NCI-H1092 treated with DMSO at 0.1 percent for 48 hours (cell line): ENCODE measurements at regions not wholly inside any gene's neighbourhood (a gene's known extent, or its start where the extent isn't known, plus 50 kb on each side); places are given as distances from the start of the nearest gene placed in this dataset.
A peak's percentile ranks its signal among the peaks of the same experiment; 100 is the strongest.

Experiments used
- DNase-seq: peaks from one replicate; lab custom pipeline; 2025; lab: John Stamatoyannopoulos, UW

DNA sequence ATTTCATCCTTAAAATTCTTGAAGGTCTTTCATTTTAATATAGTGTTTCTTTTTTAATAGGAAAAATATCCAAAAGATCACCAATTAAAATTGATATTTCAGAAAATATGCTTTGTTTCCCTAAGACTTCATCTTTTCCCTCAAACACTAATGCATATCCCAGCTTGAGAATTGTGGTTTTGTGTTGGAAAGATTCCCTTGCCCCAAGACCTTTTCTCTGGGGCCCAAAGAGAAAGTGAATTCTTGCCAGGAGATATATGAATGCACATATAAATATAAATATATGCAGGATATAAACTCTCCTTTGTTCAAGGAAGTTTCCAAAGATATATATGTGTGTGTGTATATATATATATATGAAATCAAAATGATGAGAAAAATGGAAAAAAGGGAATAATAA, 241.2 kb downstream of the FAM76B start:
- DNase-seq, result no peak

DNA sequence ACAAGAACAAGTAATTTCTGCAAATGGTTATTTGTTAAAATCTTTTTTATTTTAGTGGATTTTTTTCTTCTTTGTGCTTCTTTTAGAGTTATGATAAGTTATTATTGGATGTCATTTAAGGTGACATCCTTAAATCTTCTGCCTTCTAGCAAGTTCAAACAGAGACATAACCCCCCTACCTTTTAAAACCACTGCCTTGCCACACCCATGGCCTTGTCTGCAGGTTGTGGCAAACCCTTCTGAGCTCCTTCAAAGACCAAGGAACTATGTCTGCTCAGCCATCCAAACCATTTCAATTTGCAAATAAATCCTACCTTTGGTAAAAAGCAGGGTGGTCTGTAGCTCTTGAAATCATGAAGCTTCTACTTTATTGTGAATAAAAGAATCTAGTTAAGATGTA, 241.6 kb downstream of the FAM76B start:
- no peak for DNase-seq

DNA sequence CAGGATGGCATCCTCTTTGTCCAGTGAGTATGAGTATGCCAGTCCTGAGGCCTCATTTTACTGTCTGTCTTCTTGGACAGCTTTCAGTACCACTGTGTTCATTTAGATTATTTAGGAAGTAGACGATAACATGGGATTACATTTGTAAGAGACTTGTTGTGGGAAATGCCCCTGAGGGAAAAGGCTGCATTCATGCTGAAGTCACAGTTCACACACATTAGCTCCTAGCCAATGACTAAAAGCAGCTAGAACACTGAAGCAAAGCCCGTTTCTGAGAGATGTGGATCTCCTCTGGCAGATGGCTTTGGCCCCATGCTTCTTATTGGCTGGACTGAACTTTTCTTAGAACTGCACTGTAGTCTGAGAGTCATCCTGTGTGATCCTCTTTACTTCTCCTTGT, 242.4 kb downstream of the FAM76B start:
- DNase-seq, result no peak

DNA sequence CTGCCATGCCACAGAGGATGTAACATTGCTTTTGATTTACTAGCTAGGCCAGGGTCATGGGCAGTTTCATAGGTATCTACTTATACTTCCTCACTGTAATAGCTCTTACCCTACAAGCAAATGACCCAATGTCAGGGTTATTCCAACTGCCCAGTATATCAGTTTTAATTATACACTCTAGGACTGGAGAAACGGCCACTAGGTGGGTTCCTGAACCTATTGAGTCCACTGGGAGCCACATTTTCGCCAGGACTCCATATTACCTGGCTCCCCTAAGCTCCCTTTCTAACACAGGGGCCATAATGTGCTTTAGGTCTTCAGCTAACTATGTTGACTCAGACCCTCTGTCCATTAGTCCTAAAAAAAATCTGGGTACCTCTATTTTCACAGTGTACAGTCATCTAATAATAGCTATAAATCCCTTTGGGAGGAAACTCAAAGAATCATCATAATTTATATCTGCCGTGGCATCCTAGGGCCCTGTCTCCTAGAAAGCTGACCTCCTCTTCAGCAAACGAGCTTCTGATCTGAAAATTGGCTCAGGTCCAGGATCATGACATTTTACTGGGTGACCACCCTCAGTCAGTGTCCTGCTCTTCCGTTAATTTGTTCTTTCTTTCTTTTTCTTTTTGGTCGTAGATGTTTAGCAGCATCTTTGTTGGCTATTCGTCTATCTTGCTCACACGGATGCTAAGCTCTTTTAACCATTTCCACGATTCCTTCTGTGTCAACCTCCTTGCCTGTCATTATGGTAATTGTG, 244.3 kb downstream of the FAM76B start:
- DNase-seq, result no peak

DNA sequence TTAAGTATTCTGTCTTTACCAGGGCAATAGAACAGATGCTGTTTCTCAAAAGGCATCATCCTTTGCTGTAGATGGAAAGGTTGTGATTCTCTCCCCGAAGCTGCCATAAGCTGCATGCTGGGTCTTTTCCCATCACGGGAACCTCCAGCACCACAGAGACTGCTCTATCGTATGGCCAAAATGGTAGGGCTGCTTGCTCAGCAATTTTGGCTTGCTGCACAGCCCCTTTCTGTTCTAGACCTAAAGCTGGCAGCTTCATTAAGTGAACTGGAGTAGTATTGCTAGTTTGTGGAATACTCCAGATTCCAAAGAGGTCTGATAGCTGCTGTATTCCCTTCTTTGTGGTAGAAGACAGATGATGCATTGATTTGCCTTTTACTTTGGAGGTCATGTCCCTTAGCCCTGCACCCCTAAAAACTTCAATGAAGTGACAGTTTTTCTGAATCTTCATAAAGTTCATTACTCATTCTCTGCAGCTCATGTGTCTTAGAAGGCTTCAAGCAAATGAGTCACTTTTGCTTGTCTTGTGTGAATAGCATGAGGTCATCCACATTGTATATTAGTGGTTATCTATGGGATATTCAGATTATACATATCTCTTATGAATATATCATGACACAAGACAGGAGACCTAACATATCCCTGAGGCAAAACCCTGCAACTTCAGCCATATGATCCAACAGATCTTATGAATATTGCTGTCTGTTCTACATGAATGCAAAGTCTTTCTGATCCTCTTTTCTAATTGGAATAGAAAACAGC, 245.3 kb downstream of the FAM76B start:
- no peak for DNase-seq

DNA sequence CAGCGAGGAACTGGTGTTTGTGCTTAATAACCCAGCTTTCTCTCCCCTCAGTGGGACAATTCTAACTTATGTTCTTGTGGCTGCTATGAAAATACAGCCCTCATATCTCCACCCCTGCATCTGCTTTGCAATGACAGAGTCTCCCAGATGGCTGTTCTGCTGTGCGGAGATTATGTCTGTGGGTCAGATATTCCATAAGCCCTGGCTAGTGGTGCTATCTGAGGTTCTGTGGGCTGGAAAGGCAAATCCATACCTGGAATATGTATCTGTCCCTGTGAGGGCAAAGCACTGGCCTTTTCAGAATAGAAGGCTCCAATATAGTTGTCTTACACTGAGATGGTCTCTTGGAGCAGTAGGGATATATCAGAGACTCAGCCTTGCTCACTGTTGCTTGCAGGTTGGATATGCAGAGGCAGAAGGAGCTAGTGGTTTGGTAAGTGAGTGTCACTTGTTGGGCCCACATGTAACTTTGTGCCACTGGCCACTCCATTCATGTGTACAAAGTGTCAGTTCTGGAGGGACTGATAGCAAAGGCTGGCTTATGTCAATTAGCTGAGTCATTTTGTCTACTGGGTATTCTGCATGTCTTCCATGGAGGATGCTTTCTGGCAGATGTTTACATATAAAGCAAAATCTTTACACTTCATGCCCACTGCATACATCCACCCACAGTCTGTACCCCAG, 246.6 kb downstream of the FAM76B start:
- no peak for DNase-seq

DNA sequence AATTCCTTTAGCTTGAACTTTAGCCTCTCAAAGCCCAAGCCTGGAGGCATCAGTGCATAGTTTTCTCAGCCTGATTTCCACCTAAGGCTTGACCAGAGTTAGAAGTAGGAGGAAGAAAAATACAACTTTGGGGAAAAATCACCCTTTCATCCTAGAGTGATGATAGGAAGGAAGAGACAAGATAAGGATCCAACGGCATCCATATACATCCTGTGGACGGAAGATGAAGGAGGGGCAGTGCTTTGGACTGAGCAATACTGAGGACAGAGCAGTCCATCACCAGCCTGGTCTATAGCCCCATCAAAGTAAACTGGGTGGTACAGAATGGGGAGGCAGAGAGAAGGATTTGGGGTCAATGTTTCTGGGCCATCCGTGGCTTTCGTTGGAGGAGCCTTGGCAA, 247.9 kb downstream of the FAM76B start:
- DNase-seq, result no peak

DNA sequence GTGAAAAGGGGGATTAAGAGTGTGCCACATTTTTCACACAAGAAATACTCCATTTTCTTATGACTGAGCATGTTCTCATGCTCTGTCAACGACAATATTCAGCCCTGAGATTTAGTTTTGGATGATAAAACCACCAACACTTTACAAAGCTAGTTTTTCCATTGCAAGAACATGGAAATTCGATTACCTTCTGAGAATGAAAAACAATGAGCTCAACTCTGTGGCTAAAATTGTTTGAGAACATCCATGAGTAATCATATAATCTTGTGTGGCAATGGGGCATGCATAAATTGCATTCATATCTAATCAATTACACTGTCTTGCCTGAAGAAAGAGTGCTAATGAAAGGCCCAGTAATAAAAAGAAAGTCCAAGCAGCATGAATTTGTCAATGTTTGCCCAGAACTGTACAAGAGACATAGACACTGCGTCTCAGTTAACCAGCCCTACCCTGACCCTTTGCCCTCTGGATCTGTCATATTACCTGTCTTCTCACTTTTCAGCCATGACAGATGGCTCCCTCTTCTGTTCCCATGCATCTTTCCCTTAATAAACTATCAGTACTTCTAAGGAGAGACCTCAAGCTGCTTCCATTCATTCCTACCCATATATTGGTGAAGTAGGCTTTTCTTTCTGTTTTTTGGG, 253.4 kb downstream of the FAM76B start:
- DNase-seq, result no peak

DNA sequence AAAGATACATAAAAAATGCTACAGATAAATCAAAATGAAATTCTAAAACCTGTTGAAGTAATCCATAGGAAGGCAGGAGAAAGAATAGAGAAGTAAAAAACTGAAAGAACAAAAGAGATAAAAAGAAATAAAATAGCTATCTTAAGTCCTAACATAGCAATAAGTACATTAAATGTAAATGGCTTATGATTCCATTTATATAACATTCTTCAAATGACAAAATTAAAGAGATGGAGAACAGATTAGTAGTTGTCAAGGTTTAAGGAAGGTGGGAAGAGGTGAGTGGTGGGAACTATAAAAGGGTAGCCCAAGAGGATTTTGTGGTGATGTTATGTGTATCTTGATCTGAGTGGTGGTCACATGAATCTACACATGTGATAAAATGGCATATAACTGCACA, 254.8 kb downstream of the FAM76B start:
- no peak for DNase-seq

DNA sequence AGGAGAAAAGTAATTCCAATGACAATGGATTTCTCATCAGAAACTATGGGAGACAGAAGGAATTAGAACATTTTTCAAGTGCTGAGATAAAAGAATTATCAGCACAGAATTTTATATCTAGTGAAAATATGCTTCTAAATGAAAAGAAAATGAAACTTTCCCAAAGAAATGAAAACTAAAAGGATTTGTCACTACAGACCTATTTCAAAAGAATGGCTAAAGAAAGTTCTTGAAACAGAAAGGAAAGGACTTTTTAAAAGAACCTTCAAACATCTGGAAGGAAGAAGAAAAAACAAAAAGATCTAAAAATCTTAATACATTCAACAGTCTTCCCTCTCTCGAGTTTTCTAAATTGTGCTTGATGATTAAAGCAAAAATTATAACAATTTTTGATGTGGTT, 255.4 kb downstream of the FAM76B start:
- no peak for DNase-seq

DNA sequence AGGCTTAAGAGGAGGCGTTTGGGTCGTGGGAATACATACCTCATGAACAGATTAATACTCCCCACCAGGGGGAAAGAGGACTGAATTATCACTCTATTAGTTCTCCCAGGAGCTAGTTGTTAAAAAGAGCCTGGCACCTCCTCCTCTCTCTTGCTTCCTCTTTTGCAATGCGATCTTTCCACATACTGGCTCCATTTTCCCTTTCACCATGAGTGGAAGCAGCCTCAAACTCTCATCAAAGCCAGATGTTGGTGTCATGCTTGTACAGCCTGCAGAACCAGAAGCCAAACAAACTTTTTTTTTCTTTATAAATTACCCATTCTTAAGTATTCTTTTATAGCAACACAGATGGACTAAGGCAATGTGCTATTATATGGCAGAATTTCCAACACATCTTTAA, 258.5 kb downstream of the FAM76B start:
- no peak for DNase-seq

DNA sequence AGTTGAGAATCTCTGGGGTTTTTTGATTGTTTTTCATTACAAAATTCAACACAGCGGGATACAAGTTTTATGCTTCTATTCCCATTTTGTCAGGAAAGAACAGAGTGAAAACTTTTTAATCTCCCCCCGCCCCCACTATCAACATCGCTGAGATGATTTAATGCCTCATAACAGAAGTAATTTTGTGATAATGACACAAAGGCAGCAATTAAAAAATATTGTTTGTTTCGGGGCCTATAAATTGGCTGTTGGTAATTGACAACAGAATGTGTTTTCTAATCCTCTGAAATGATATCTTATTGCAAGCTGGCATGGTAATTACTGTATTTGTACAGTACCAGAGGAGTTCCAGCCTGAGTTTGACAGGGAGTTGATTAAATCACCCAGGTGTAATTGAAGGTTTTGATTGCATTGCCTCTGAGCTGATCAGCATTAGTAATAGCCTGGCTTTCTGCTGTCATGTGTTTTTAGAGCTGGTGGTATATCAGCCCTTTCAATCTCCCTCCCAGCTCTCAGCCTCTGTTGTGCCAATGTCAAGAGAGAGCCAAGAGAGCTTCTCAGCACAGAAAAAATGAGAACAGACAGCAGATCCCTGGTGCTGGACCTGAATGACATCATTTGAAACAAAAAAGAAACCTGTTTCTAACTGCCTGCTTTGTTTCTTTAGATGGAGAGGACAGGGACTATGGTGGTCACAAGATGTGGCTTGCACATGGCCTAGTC, 265.1 kb downstream of the FAM76B start:
- peak; percentile 18 for DNase-seq

DNA sequence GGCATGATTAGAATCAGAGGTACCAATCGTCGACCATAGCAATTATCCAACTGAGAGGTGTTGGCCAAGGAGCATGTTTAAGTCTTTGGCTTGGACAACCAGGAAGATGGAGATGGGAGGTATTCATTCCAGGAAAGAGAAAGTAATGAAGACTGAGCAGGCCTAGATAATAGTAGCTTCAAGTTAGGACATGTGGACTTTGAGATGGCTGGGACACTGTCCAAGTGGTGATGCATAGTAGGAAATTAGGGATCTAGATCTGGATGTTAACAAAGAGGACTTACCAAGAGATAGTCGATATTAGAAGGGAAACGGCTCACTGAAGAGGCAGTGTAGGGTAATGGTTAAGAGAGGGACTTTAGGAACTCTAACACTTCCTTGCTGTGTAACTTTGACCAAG, 266.7 kb downstream of the FAM76B start:
- DNase-seq, result no peak

DNA sequence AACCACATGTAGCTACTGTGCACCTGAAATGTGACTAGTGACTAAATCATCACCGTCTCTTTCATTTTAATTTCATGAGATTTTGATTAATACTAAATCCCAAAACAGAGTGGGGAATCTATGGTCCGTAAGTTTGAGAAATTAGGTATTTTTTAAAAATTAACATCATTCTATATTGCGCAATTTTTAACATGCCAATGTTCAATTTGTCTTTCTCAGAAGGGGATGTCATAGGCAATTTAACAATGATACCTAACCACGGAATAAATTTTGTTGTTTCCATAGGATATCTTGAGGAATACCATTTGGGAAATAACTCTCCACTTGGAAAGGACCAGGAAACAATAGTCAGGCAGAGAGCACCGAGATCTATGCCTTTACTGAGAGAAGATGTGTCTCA, 267.7 kb downstream of the FAM76B start:
- no peak for DNase-seq

DNA sequence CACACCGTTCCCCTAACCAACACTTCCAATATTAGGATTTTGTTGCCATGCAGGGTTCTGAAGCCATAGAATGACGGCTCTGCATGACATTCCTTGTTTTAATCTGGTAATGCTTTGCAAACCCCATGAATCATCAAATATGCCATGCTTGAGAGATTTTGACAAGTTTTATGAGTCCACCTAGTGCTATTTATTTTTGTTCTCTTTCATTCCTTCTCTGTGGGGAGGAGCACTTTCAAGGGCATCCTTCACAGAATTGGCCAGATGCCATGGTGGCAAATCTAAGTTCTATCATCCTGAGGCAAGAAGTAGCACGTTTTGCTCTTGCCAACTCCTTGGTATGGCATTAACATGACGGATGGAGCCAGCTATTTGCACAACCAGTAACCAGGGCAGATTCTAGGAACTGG, 268.4 kb downstream of the FAM76B start:
- no peak for DNase-seq

DNA sequence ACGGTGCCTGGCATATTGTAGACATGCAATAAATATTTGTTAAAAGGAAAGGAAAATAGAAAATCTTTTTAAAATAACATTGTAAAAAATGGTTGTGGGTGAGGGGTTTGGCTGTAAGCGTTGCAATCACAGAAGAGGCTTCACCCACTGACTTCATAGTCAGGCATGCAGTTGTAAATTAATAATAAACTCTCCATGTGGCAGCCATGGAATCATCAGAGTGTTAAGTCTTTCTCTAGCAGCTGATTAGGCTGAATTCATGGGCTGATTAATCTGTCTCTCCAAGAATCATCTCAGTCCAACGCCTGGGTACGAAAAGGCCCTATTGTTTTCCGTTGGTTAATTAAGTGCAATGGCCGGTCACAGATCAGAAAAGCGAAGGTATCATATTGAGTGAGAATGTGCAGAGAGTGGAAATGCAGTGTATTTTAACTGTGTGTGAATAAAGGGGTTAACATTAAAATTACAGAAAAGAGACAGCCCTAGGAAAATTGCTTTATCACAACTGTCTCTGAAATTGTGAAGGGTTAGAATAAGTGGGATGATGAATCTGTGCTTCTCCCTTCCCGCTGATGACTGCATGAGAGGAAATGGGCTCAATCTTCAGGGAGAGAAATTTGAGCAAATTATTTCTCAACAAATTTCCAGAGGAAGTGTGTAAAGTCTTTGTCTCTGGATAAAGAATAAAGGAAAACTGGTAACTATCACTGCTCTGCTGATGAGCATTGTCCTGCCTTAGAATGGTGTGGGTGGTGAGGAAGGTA, 269.0 kb downstream of the FAM76B start:
- DNase-seq, result no peak

DNA sequence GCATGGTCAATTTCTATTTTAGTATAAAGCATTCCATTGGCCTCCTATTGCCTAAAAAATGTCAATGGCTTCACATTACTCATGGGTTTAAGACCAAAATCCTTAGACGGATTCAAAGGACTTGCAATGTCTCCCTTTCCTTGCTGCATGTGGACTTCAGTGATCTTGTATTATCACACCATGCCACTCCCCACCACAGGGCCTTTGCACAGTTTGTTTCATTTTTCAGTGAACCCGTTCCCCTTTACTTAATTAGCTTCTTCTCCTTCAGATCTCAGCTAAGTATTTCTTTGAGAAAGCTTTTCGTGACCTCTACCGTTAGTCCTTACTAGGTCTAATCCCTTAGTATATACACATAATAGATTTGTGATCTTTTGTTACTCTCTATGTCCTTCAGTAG, 269.7 kb downstream of the FAM76B start:
- DNase-seq, result no peak

DNA sequence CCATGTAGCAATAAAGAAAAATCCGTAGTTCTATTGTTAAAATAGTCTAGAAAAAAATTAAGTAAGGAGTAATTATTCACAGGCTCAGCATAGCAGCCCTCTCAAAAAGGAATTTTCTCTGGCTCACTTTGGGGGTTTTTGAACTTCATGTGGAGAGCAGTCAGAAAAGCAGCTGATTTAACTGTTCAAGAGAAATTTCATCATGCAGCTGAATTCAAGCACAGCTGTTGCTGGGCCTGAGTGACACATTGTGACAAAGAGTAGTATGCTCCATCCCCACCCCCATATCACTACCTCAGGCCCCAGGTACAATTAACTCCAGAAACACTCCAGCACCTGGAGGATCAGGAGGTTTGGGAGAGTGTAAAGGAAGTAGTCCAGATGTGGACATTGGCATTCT, 272.1 kb downstream of the FAM76B start:
- DNase-seq, result no peak

DNA sequence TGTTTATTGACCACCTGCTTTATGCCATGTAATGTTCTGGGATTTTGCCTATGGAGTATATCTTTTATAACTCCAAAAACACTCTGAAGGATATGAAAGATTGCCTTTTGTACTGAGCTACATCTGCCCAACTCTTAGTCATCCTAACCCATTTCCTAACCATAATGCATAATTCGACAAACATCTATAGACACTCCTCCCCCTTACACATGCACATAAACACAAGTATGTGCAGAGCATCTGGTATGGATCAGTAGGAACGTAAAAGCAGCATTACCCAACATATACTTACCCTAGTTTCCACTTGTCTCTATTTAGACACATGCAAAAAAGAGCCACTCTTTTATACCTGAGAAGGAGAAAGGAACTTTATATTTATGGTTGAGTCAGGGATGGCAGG, 272.8 kb downstream of the FAM76B start:
- no peak for DNase-seq

DNA sequence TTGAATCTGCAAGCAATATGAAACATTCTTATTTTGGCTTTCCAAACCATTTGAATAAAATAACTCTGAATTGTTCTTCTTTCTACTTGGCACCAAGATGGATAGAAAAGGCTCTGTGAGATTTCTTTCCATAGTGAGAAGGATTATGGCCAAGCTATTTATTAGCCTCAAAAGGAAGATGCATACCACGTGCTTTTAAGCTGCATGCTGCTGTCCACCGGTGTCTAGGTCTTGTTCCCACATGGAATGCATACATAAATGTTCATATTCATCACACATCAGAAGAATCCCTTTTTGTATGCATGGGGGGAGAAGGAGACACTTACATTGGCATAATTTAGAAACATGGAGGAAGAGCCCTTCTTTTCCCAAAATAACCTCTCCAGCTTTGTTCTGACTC, 273.4 kb downstream of the FAM76B start:
- DNase-seq, result no peak

DNA sequence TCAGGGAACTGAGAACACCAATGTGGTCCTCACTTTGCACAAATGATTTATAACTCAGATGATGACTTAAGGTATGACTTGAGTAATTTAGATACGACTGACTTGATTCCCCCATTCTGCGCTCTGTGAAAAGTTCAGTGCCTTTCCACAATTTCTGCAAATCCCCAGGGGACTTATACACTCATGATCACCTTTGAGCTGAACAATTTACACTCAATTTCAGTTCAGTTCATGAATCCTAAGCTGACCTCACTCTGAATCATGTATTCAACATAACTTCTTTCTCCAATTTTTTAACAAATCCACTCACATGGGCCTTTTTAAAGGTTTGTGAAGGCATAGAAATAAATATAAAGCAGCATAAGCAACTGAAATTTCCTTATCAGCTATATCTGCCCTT, 274.2 kb downstream of the FAM76B start:
- DNase-seq, result no peak
